Effector memory CD4-positive, alpha-beta T cell (primary cell): ENCODE measurements at regions not wholly inside any gene's neighbourhood (a gene's known extent, or its start where the extent isn't known, plus 50 kb on each side); places are given as distances from the start of the nearest gene placed in this dataset.
"Not testable (repeated sequence)": the region's sequence is repeated elsewhere in the genome, so short reads cannot be mapped to it uniquely, and the experiment has no call there.

Source experiments
- DNase-seq, 3 donors: peaks; one replicate each; pipeline ENCODE4 v3.0.0-alpha.2; 2020
- H3K27ac ChIP-seq: 2 replicates; pipeline ENCODE4 v1.7.0; 2013; ENCODE audit warnings: mild to moderate bottlenecking, low read length, moderate library complexity; ENCODE audit not compliant: insufficient read depth, poor library complexity, severe bottlenecking
- H3K27me3 ChIP-seq: replicated peaks from 2 replicates; pipeline ENCODE4 v1.7.0; 2013; ENCODE audit warnings: mild to moderate bottlenecking, low read length; ENCODE audit not compliant: insufficient read depth, control insufficient read depth, poor library complexity, severe bottlenecking
- H3K36me3 ChIP-seq: 2 replicates; pipeline ENCODE4 v1.7.0; 2013; ENCODE audit warnings: mild to moderate bottlenecking, low read length, moderate library complexity; ENCODE audit not compliant: control insufficient read depth, insufficient read depth
- H3K4me1 ChIP-seq: 2 replicates; pipeline ENCODE4 v1.7.0; 2013; ENCODE audit warnings: low read length, mild to moderate bottlenecking; ENCODE audit not compliant: control insufficient read depth, insufficient read depth, poor library complexity, severe bottlenecking
- H3K4me3 ChIP-seq: 2 replicates; pipeline ENCODE4 v1.7.0; 2013; ENCODE audit warnings: low read length, low read depth, mild to moderate bottlenecking; ENCODE audit not compliant: insufficient read depth, poor library complexity, severe bottlenecking
- H3K9me3 ChIP-seq: 2 replicates; pipeline ENCODE4 v1.7.0; 2013; ENCODE audit warnings: mild to moderate bottlenecking, low read length, moderate library complexity; ENCODE audit not compliant: control insufficient read depth

- not testable (repeated sequence) for DNase-seq, H3K27me3 ChIP-seq, H3K4me3 ChIP-seq, H3K36me3 ChIP-seq, H3K27ac ChIP-seq, H3K9me3 ChIP-seq, H3K4me1 ChIP-seq
These were observed 459.5 kb upstream of the AMELY start for GRCh38 chrY:7371026-7371425.

GRCh38 chrY:7359520-7359919 lies 448.0 kb upstream of the AMELY start:
- H3K36me3 ChIP-seq = no peaks in the 10 kb centered on the region
- no peaks in the 10 kb centered on the region for H3K9me3 ChIP-seq
- no peaks in the 10 kb centered on the region for H3K27me3 ChIP-seq
- H3K4me1 ChIP-seq = no peaks in the 10 kb centered on the region
- DNase-seq = no peak
- no peak overlapping the region for H3K4me3 ChIP-seq
- H3K27ac ChIP-seq = no peak overlapping the region

- Histone ChIP-seq H3K27me3 (no peaks in the 10 kb centered on the region), H3K9me3 (no peaks in the 10 kb centered on the region), H3K4me1 (no peaks in the 10 kb centered on the region), H3K36me3 (no peaks in the 10 kb centered on the region), H3K4me3 (no peak overlapping the region), H3K27ac (no peak overlapping the region)
- no peak for DNase-seq
These were observed 446.7 kb upstream of the AMELY start for GRCh38 chrY:7358103-7358752.

- not testable (repeated sequence) for H3K9me3 ChIP-seq, DNase-seq, H3K36me3 ChIP-seq, H3K4me3 ChIP-seq, H3K27ac ChIP-seq, H3K4me1 ChIP-seq, H3K27me3 ChIP-seq
These were observed 444.3 kb upstream of the AMELY start for GRCh38 chrY:7355891-7356290.

- Histone ChIP-seq H3K4me1 (no peaks in the 10 kb centered on the region), H3K4me3 (no peak overlapping the region), H3K27me3 (no peaks in the 10 kb centered on the region), H3K27ac (no peak overlapping the region), H3K9me3 (no peaks in the 10 kb centered on the region), H3K36me3 (no peaks in the 10 kb centered on the region)
- peak in 2 of 3 donors; percentile 6 to 36 for DNase-seq
These were observed 433.1 kb upstream of the AMELY start for GRCh38 chrY:7344661-7345060.

- Histone ChIP-seq H3K4me1 (no peaks in the 10 kb centered on the region), H3K36me3 (no peaks in the 10 kb centered on the region), H3K27me3 (no peaks in the 10 kb centered on the region), H3K4me3 (no peak overlapping the region), H3K27ac (no peak overlapping the region), H3K9me3 (no peaks in the 10 kb centered on the region)
- no peak for DNase-seq
These were observed 431.7 kb upstream of the AMELY start for GRCh38 chrY:7343261-7343660.

GRCh38 chrY:7342732-7343131 lies 431.2 kb upstream of the AMELY start:
- not testable (repeated sequence) for DNase-seq

GRCh38 chrY:7339391-7340087 lies 428.0 kb upstream of the AMELY start:
- Histone ChIP-seq H3K4me1 (no peaks in the 10 kb centered on the region), H3K4me3 (no peak overlapping the region), H3K36me3 (no peaks in the 10 kb centered on the region), H3K27ac (no peak overlapping the region), H3K9me3 (no peaks in the 10 kb centered on the region), H3K27me3 (no peaks in the 10 kb centered on the region)
- DNase-seq = no peak

More at GRCh38 chrY:7342732-7343131, 431.2 kb upstream of the AMELY start:
- not testable (repeated sequence) for H3K4me3 ChIP-seq, H3K27me3 ChIP-seq, H3K4me1 ChIP-seq, H3K36me3 ChIP-seq, H3K27ac ChIP-seq, H3K9me3 ChIP-seq

- H3K27ac ChIP-seq = peak overlapping the region; percentile 51
- no peaks in the 10 kb centered on the region for H3K4me1 ChIP-seq
- no peaks in the 10 kb centered on the region for H3K9me3 ChIP-seq
- H3K27me3 ChIP-seq = no peaks in the 10 kb centered on the region
- DNase-seq = no peak
- no peak overlapping the region for H3K4me3 ChIP-seq
- no peaks in the 10 kb centered on the region for H3K36me3 ChIP-seq
These were observed 424.7 kb upstream of the AMELY start for GRCh38 chrY:7336023-7336873.

- Histone ChIP-seq H3K4me1 (no peaks in the 10 kb centered on the region), H3K36me3 (no peaks in the 10 kb centered on the region), H3K4me3 (no peak overlapping the region), H3K27ac (no peak overlapping the region), H3K9me3 (no peaks in the 10 kb centered on the region), H3K27me3 (no peaks in the 10 kb centered on the region)
- no peak for DNase-seq
These were observed 422.9 kb upstream of the AMELY start for GRCh38 chrY:7334449-7334848.
